ENCODE measurements at regions not wholly inside any gene's neighbourhood (a gene's known extent, or its start where the extent isn't known, plus 50 kb on each side); places are given as distances from the start of the nearest gene placed in this dataset.

DNA sequence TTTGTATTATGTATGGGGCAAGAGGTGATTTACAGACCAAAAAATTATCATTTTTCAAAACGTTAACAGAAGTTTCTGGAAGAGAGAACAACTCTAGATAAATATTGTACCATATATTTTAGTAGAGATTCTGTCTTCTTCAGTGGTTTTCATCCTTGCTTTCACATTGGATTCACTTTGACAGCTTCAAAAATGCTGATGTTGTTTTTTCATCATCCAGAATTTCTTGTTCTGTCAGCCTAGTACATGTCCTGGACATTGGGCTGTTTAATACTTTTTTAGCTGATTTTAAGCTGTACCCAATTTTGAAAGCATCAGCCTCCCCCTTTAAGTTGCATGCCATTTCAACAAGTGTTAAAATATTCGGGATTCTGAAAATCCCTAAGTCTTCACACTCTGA lies 711.3 kb upstream of the LRATD1 start:
- H3K4me1 ChIP-seq (ENCODE audit: control insufficient read depth in 1 of 2, insufficient read depth in 2 of 2, low read length in 2 of 2) = no peaks in the 10 kb centered on the region
- no peaks in the 10 kb centered on the region for H3K27me3 ChIP-seq (ENCODE audit: low read depth, low read length)
- H3K4me3 ChIP-seq (ENCODE audit: low read depth in 1 of 2, low read length in 2 of 2) = no peak overlapping the region
- no peak overlapping the region for H3K27ac ChIP-seq (ENCODE audit: low read length)
- no peaks in the 10 kb centered on the region for H3K36me3 ChIP-seq (ENCODE audit: control insufficient read depth in 1 of 2, insufficient read depth in 2 of 2, low read length in 2 of 2)
- H3K9me3 ChIP-seq (ENCODE audit: control insufficient read depth in 1 of 2, low read length in 2 of 2) = peaks cover 0 to 10% of the 10 kb centered on the region in 2 donors

GRCh38 chr2:13923823-13924222 lies 708.7 kb upstream of the LRATD1 start:
- no peaks in the 10 kb centered on the region for H3K27me3 ChIP-seq (ENCODE audit: low read depth, low read length)
- no peaks in the 10 kb centered on the region for H3K4me1 ChIP-seq (ENCODE audit: control insufficient read depth in 1 of 2, insufficient read depth in 2 of 2, low read length in 2 of 2)
- no peaks in the 10 kb centered on the region for H3K36me3 ChIP-seq (ENCODE audit: control insufficient read depth in 1 of 2, insufficient read depth in 2 of 2, low read length in 2 of 2)
- H3K4me3 ChIP-seq (ENCODE audit: low read depth in 1 of 2, low read length in 2 of 2) = no peak overlapping the region
- H3K27ac ChIP-seq (ENCODE audit: low read length) = no peak overlapping the region
- peaks cover 0 to 10% of the 10 kb centered on the region in 2 donors for H3K9me3 ChIP-seq (ENCODE audit: control insufficient read depth in 1 of 2, low read length in 2 of 2)

DNA sequence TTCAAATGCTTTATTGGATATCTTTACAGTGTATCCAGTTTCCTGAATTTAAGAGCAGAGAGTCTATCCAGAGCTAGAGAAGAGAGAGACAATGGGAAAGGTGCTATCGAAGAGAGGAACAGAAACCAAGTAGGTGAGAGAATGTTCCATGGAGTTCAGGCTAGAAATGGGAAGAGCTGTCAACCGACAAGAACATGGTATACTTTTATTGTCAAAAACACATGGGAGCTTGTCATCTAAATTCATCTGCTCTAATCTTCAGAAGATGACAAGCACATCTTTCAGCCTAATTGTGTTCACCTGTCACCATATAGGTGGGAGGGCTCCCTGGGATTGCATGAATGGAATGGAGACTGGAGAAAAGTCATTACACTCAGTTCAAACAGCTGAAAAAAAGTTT lies 690.4 kb upstream of the LRATD1 start:
- Histone ChIP-seq H3K27ac (ENCODE audit: low read length) (no peak overlapping the region), H3K9me3 (ENCODE audit: control insufficient read depth in 1 of 2, low read length in 2 of 2) (no peaks in the 10 kb centered on the region), H3K4me1 (ENCODE audit: control insufficient read depth in 1 of 2, insufficient read depth in 2 of 2, low read length in 2 of 2) (no peaks in the 10 kb centered on the region)

GRCh38 chr2:13950761-13951160 lies 681.8 kb upstream of the LRATD1 start:
- H3K27me3 ChIP-seq (ENCODE audit: low read depth, low read length) = no peaks in the 10 kb centered on the region
- no peak overlapping the region for H3K4me3 ChIP-seq (ENCODE audit: low read depth in 1 of 2, low read length in 2 of 2)
- no peaks in the 10 kb centered on the region for H3K36me3 ChIP-seq (ENCODE audit: control insufficient read depth in 1 of 2, insufficient read depth in 2 of 2, low read length in 2 of 2)
- H3K27ac ChIP-seq (ENCODE audit: low read length) = no peak overlapping the region
- H3K9me3 ChIP-seq (ENCODE audit: control insufficient read depth in 1 of 2, low read length in 2 of 2) = no peaks in the 10 kb centered on the region
- H3K4me1 ChIP-seq (ENCODE audit: control insufficient read depth in 1 of 2, insufficient read depth in 2 of 2, low read length in 2 of 2) = no peaks in the 10 kb centered on the region

More for the DNA sequence above, 690.4 kb upstream of the LRATD1 start:
- Histone ChIP-seq H3K36me3 (ENCODE audit: control insufficient read depth in 1 of 2, insufficient read depth in 2 of 2, low read length in 2 of 2) (no peaks in the 10 kb centered on the region), H3K4me3 (ENCODE audit: low read depth in 1 of 2, low read length in 2 of 2) (no peak overlapping the region), H3K27me3 (ENCODE audit: low read depth, low read length) (no peaks in the 10 kb centered on the region)

DNA sequence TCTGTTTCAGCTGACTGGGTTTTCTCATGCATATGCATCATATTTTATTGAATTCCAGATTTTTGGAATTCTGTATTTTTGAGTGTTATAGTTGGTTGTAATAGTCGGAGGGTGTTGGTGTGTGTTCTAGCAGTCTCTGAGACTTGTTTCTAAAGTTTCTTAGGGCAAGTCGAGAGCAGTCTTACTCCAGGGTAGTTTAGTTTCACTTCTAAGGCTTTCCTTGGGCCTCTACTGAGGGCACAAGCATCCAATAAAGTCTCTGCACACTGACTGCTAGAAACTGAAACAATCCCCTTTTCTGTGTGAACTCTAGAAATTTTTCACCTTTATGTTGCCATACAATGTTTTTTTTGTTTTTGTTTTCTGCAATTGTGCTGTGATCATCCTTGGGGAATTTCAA lies 663.7 kb upstream of the LRATD1 start:
- Histone ChIP-seq H3K36me3 (ENCODE audit: control insufficient read depth in 1 of 2, insufficient read depth in 2 of 2, low read length in 2 of 2) (no peaks in the 10 kb centered on the region), H3K4me3 (ENCODE audit: low read depth in 1 of 2, low read length in 2 of 2) (no peak overlapping the region), H3K9me3 (ENCODE audit: control insufficient read depth in 1 of 2, low read length in 2 of 2) (no peaks in the 10 kb centered on the region), H3K27ac (ENCODE audit: low read length) (no peak overlapping the region), H3K27me3 (ENCODE audit: low read depth, low read length) (no peaks in the 10 kb centered on the region), H3K4me1 (ENCODE audit: control insufficient read depth in 1 of 2, insufficient read depth in 2 of 2, low read length in 2 of 2) (no peaks in the 10 kb centered on the region)

GRCh38 chr2:13986119-13986720 lies 646.3 kb upstream of the LRATD1 start:
- Histone ChIP-seq H3K27ac (ENCODE audit: low read length) (no peak overlapping the region), H3K4me3 (ENCODE audit: low read depth in 1 of 2, low read length in 2 of 2) (no peak overlapping the region), H3K9me3 (ENCODE audit: control insufficient read depth in 1 of 2, low read length in 2 of 2) (peaks cover 0 to 3% of the 10 kb centered on the region in 2 donors), H3K36me3 (ENCODE audit: control insufficient read depth in 1 of 2, insufficient read depth in 2 of 2, low read length in 2 of 2) (no peaks in the 10 kb centered on the region), H3K4me1 (ENCODE audit: control insufficient read depth in 1 of 2, insufficient read depth in 2 of 2, low read length in 2 of 2) (no peaks in the 10 kb centered on the region), H3K27me3 (ENCODE audit: low read depth, low read length) (no peaks in the 10 kb centered on the region)

GRCh38 chr2:13996527-13996926 lies 636.0 kb upstream of the LRATD1 start:
- no peaks in the 10 kb centered on the region for H3K4me1 ChIP-seq (ENCODE audit: control insufficient read depth in 1 of 2, insufficient read depth in 2 of 2, low read length in 2 of 2)
- H3K27ac ChIP-seq (ENCODE audit: low read length) = no peak overlapping the region
- peaks cover 0 to 13% of the 10 kb centered on the region in 2 donors for H3K9me3 ChIP-seq (ENCODE audit: control insufficient read depth in 1 of 2, low read length in 2 of 2)
- H3K36me3 ChIP-seq (ENCODE audit: control insufficient read depth in 1 of 2, insufficient read depth in 2 of 2, low read length in 2 of 2) = no peaks in the 10 kb centered on the region
- H3K27me3 ChIP-seq (ENCODE audit: low read depth, low read length) = no peaks in the 10 kb centered on the region
- H3K4me3 ChIP-seq (ENCODE audit: low read depth in 1 of 2, low read length in 2 of 2) = no peak overlapping the region

DNA sequence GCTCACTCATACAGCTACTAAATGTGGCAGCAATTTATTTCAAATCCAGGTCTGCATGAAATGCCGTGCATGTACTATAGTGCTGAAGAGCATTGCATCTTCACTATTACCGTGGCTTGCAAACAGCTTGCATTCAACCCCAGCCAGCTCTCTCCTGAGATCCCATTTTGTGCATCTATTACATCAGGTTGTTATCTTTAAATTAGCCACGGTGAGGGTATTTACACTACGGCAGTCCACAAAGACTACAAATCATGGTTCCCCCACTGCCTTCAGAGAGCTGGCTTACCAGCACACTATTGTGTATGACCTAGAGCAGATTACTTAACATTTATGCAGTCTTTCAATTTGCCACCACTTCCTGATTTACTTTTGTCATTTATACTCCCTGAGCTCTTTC lies 621.3 kb upstream of the LRATD1 start:
- Histone ChIP-seq H3K27me3 (ENCODE audit: low read depth, low read length) (no peaks in the 10 kb centered on the region), H3K4me3 (ENCODE audit: low read depth in 1 of 2, low read length in 2 of 2) (no peak overlapping the region), H3K9me3 (ENCODE audit: control insufficient read depth in 1 of 2, low read length in 2 of 2) (peaks cover 0 to 4% of the 10 kb centered on the region in 2 donors), H3K36me3 (ENCODE audit: control insufficient read depth in 1 of 2, insufficient read depth in 2 of 2, low read length in 2 of 2) (no peaks in the 10 kb centered on the region), H3K27ac (ENCODE audit: low read length) (no peak overlapping the region), H3K4me1 (ENCODE audit: control insufficient read depth in 1 of 2, insufficient read depth in 2 of 2, low read length in 2 of 2) (no peaks in the 10 kb centered on the region)

DNA sequence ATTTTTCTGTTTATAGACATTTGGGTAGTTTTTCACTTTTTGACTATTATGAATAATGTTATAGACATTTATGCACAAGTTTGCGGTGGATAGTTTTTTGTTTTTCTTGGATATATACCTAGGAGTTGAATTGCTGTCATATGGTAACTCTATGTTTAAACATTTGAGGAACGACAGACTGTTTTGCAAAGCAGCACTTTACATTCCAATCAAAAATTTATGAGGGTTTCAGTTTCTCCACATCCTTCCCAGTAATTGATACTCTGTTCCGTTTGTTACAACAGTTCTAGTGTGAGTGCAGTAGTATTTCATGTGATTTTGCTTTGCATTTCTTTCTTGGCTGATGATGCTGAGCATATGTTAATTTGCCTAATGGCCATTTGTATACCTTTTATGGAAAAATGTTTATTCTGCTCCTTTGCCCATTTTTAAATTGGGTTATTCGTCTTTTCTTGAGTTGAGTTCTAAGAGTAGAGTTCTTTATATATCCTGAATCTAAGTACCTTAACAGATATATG lies 617.3 kb upstream of the LRATD1 start:
- H3K9me3 ChIP-seq (ENCODE audit: control insufficient read depth in 1 of 2, low read length in 2 of 2) = no peaks in the 10 kb centered on the region
- H3K27ac ChIP-seq (ENCODE audit: low read length) = no peak overlapping the region
- peaks cover 0 to 9% of the 10 kb centered on the region in 2 donors for H3K4me1 ChIP-seq (ENCODE audit: control insufficient read depth in 1 of 2, insufficient read depth in 2 of 2, low read length in 2 of 2)
- H3K36me3 ChIP-seq (ENCODE audit: control insufficient read depth in 1 of 2, insufficient read depth in 2 of 2, low read length in 2 of 2) = no peaks in the 10 kb centered on the region
- H3K27me3 ChIP-seq (ENCODE audit: low read depth, low read length) = no peaks in the 10 kb centered on the region
- no peak overlapping the region for H3K4me3 ChIP-seq (ENCODE audit: low read depth in 1 of 2, low read length in 2 of 2)

- Histone ChIP-seq H3K4me1 (ENCODE audit: control insufficient read depth in 1 of 2, insufficient read depth in 2 of 2, low read length in 2 of 2) (peaks cover 0 to 9% of the 10 kb centered on the region in 2 donors), H3K27me3 (ENCODE audit: low read depth, low read length) (no peaks in the 10 kb centered on the region), H3K4me3 (ENCODE audit: low read depth in 1 of 2, low read length in 2 of 2) (no peak overlapping the region), H3K36me3 (ENCODE audit: control insufficient read depth in 1 of 2, insufficient read depth in 2 of 2, low read length in 2 of 2) (no peaks in the 10 kb centered on the region), H3K9me3 (ENCODE audit: control insufficient read depth in 1 of 2, low read length in 2 of 2) (no peaks in the 10 kb centered on the region), H3K27ac (ENCODE audit: low read length) (no peak overlapping the region)
Measured at GRCh38 chr2:14016289-14016955, 616.1 kb upstream of the LRATD1 start.

- Histone ChIP-seq H3K27me3 (ENCODE audit: low read depth, low read length) (no peaks in the 10 kb centered on the region), H3K36me3 (ENCODE audit: control insufficient read depth in 1 of 2, insufficient read depth in 2 of 2, low read length in 2 of 2) (no peaks in the 10 kb centered on the region)
Measured at GRCh38 chr2:14018620-14019019, 613.9 kb upstream of the LRATD1 start.

More at GRCh38 chr2:14018620-14019019, 613.9 kb upstream of the LRATD1 start:
- Histone ChIP-seq H3K4me1 (ENCODE audit: control insufficient read depth in 1 of 2, insufficient read depth in 2 of 2, low read length in 2 of 2) (peaks cover 0 to 9% of the 10 kb centered on the region in 2 donors), H3K9me3 (ENCODE audit: control insufficient read depth in 1 of 2, low read length in 2 of 2) (no peaks in the 10 kb centered on the region), H3K4me3 (ENCODE audit: low read depth in 1 of 2, low read length in 2 of 2) (no peak overlapping the region), H3K27ac (ENCODE audit: low read length) (no peak overlapping the region)

All from muscle layer of duodenum (tissue), 2 donors.